ENCODE measurements at regions not wholly inside any gene's neighbourhood (a gene's known extent, or its start where the extent isn't known, plus 50 kb on each side); places are given as distances from the start of the nearest gene placed in this dataset.

GRCh38 chr7:17460001-17460400, 161.5 kb downstream of the AHR start:
- ATAC-seq, result no peak
- no peak for TF ChIP-seq CTCF (IDR thresholded peaks at IDR 0.05)

GRCh38 chr7:17460665-17461064, 162.2 kb downstream of the AHR start:
- Histone ChIP-seq H3K4me3 (no peak overlapping the region), H3K36me3 (no peaks in the 10 kb centered on the region), H3K27me3 (no peaks in the 10 kb centered on the region), H3K27ac (no peak overlapping the region), H3K4me1 (no peaks in the 10 kb centered on the region), H3K9me3 (no peaks in the 10 kb centered on the region)
- no peak for TF ChIP-seq CTCF (IDR thresholded peaks at IDR 0.05)
- intact Hi-C loops (cut with DNase I), result no loop called here
- DNase-seq (no peak), ATAC-seq (no peak)

More at GRCh38 chr7:17460001-17460400, 161.5 kb downstream of the AHR start:
- Histone ChIP-seq H3K36me3 (no peaks in the 10 kb centered on the region), H3K27me3 (no peaks in the 10 kb centered on the region), H3K9me3 (no peaks in the 10 kb centered on the region), H3K4me3 (no peak overlapping the region), H3K4me1 (no peaks in the 10 kb centered on the region), H3K27ac (no peak overlapping the region)
- no peak for DNase-seq
- intact Hi-C loops (cut with DNase I), result no loop called here

GRCh38 chr7:17462131-17462631, 163.7 kb downstream of the AHR start:
- no peaks in the 10 kb centered on the region for H3K4me1 ChIP-seq
- no peak for TF ChIP-seq CTCF (IDR thresholded peaks at IDR 0.05)
- H3K4me3 ChIP-seq, result no peak overlapping the region
- H3K9me3 ChIP-seq, result no peaks in the 10 kb centered on the region
- H3K36me3 ChIP-seq, result no peaks in the 10 kb centered on the region
- intact Hi-C loops (cut with DNase I), result no loop called here
- no peak overlapping the region for H3K27ac ChIP-seq
- no peaks in the 10 kb centered on the region for H3K27me3 ChIP-seq
- no peak for ATAC-seq
- DNase-seq, result no peak

- no peak for TF ChIP-seq CTCF (IDR thresholded peaks at IDR 0.05)
- ATAC-seq (no peak), DNase-seq (no peak)
- Histone ChIP-seq H3K9me3 (no peaks in the 10 kb centered on the region), H3K27ac (no peak overlapping the region), H3K36me3 (no peaks in the 10 kb centered on the region), H3K4me3 (no peak overlapping the region), H3K27me3 (no peaks in the 10 kb centered on the region), H3K4me1 (no peaks in the 10 kb centered on the region)
- intact Hi-C loops (cut with DNase I), result no loop called here
Measured at GRCh38 chr7:17463511-17464085, 165.1 kb downstream of the AHR start.

- Histone ChIP-seq H3K27me3 (no peaks in the 10 kb centered on the region), H3K4me1 (no peaks in the 10 kb centered on the region), H3K27ac (peak overlapping the region in 1 of 2 donors; percentile 9), H3K36me3 (no peaks in the 10 kb centered on the region), H3K4me3 (no peak overlapping the region), H3K9me3 (no peaks in the 10 kb centered on the region)
- ATAC-seq (no peak), DNase-seq (peak in 2 of 4 donors; percentile 49 to 69)
- TF ChIP-seq CTCF (IDR thresholded peaks at IDR 0.05), result no peak
- intact Hi-C loops (cut with DNase I), result no loop called here
Measured at GRCh38 chr7:17466216-17466615, 167.8 kb downstream of the AHR start.

Measured in left lung (tissue), 4 donors.